ENCODE measurements at regions not wholly inside any gene's neighbourhood (a gene's known extent, or its start where the extent isn't known, plus 50 kb on each side); places are given as distances from the start of the nearest gene placed in this dataset.

GRCh38 chr9:73680831-73681230 lies 529.2 kb downstream of the ANXA1 start:
- TF ChIP-seq POLR2A (IDR thresholded peaks at IDR 0.05) = no peak
- TF ChIP-seq POLR2AphosphoS5 (IDR thresholded peaks at IDR 0.05) = no peak
- no peak for TF ChIP-seq CTCF (IDR thresholded peaks at IDR 0.05)

Data from stomach (tissue), 4 donors.